WTC11 (cell line): ENCODE measurements at regions not wholly inside any gene's neighbourhood (a gene's known extent, or its start where the extent isn't known, plus 50 kb on each side); places are given as distances from the start of the nearest gene placed in this dataset.

ENCODE experiments used
- ATAC-seq: fragments of 200-7000 bp; cut with Tn5 transposase; 2 replicates; pipeline ENCODE4 v1.10.0; 2021; ENCODE audit warnings: mild to moderate bottlenecking, moderate library complexity
- CTCF ChIA-PET: fragments of 300-600 bp; sonication (Branson Sonifier 250); formaldehyde crosslinking; loops from one replicate; lab custom pipeline; 2021; ENCODE audit warnings: antibody characterized with exemption; lab: Charles Lee
- POLR2A ChIA-PET: fragments of 350-600 bp; sonication (Branson Sonifier 250); formaldehyde crosslinking; loops from one replicate; lab custom pipeline; 2021; ENCODE audit warnings: antibody characterized with exemption; lab: Charles Lee
- DNase-seq: peaks from one replicate; pipeline ENCODE4 v3.0.0; 2021; ENCODE audit warnings: low spot score
- H3K27ac Mint-ChIP-seq: 2 replicates; pipeline ENCODE4 v1.8.0; 2021; ENCODE audit warnings: mixed read lengths
- H3K27me3 Mint-ChIP-seq: 2 replicates; pipeline ENCODE4 v1.8.0; 2021; ENCODE audit warnings: low read depth, mild to moderate bottlenecking, moderate library complexity, mixed read lengths
- H3K36me3 Mint-ChIP-seq: 2 replicates; pipeline ENCODE4 v1.8.0; 2021; ENCODE audit warnings: mixed read lengths
- H3K4me1 Mint-ChIP-seq: 2 replicates; pipeline ENCODE4 v1.8.0; 2022; ENCODE audit warnings: mixed read lengths
- H3K4me3 Mint-ChIP-seq: 2 replicates; pipeline ENCODE4 v1.8.0; 2021; ENCODE audit warnings: mild to moderate bottlenecking, moderate library complexity, mixed read lengths
- H3K9me3 Mint-ChIP-seq: 2 replicates; pipeline ENCODE4 v1.8.0; 2021; ENCODE audit warnings: mixed read lengths
- CDX4 ChIP-seq: fragments of 250-450 bp; sonication (Bioruptor Pico); IDR thresholded peaks from 2 replicates; pipeline ENCODE4 v1.9.0; 2021; ENCODE audit warnings: moderate library complexity, mild to moderate bottlenecking, inconsistent platforms, borderline replicate concordance
- CTCF ChIP-seq: fragments of 200-600 bp; IDR thresholded peaks from 2 replicates; pipeline ENCODE4 v1.8.0; 2022; ENCODE audit warnings: antibody characterized with exemption
- FOXP4 ChIP-seq: sonication (generic); formaldehyde crosslinking; IDR thresholded peaks from 2 replicates; pipeline ENCODE4 v1.8.0; 2022; ENCODE audit warnings: mild to moderate bottlenecking, missing genetic modification reagents
- GABPB1 ChIP-seq: sonication (generic); formaldehyde crosslinking; IDR thresholded peaks from 2 replicates; pipeline ENCODE4 v1.8.1; 2023; ENCODE audit warnings: mild to moderate bottlenecking, missing genetic modification reagents
- MLX ChIP-seq: sonication (generic); formaldehyde crosslinking; IDR thresholded peaks from 2 replicates; pipeline ENCODE4 v1.8.1; 2023; ENCODE audit warnings: mild to moderate bottlenecking, missing genetic modification reagents, moderate library complexity
- USF1 ChIP-seq: sonication (generic); formaldehyde crosslinking; IDR thresholded peaks from 2 replicates; pipeline ENCODE4 v1.8.0; 2022; ENCODE audit warnings: mild to moderate bottlenecking, missing genetic modification reagents
- ZSCAN18 ChIP-seq: fragments of 250-450 bp; sonication (Bioruptor Pico); IDR thresholded peaks from 2 replicates; pipeline ENCODE4 v2.1.2; 2022; ENCODE audit warnings: mild to moderate bottlenecking, moderate library complexity

GRCh38 chr20:53869466-53870258, 200.7 kb downstream of the BCAS1 start:
- H3K27me3 Mint-ChIP-seq, result no peaks in the 10 kb centered on the region
- H3K4me3 Mint-ChIP-seq, result no peak overlapping the region; the same call in 1 of the 2 replicates
- H3K27ac Mint-ChIP-seq, result peak overlapping the region; percentile 97
- peak; percentile 71 for ATAC-seq
- no peaks in the 10 kb centered on the region for H3K36me3 Mint-ChIP-seq
- no peaks in the 10 kb centered on the region for H3K9me3 Mint-ChIP-seq
- TF ChIP-seq GABPB1 (CRISPR knock-in tag) (peak; percentile 75), MLX (CRISPR knock-in tag) (no peak), CTCF (peak; percentile 43)
- ChIA-PET POLR2A (no interaction called here), CTCF (interaction anchor here (0.7 to 1.1 kb wide), 3 partner anchors 46 to 133 kb away, joined by 3 to 5 read pairs (median 3); no protein-coding TSS in a partner anchor)
- peaks cover 80% of the 10 kb centered on the region for H3K4me1 Mint-ChIP-seq
- peak; percentile 68 for DNase-seq

- H3K27ac Mint-ChIP-seq, result peak overlapping the region; percentile 99
- H3K9me3 Mint-ChIP-seq, result no peaks in the 10 kb centered on the region
- ATAC-seq (no peak), DNase-seq (no peak)
- peaks cover 86% of the 10 kb centered on the region for H3K4me1 Mint-ChIP-seq
- no peaks in the 10 kb centered on the region for H3K27me3 Mint-ChIP-seq
- ChIA-PET CTCF (interaction anchor here (0.6 to 3.1 kb wide), 4 partner anchors 44 to 92 kb away, joined by 3 to 24 read pairs (median 4); no protein-coding TSS in a partner anchor), POLR2A (interaction anchor here (1.0 kb wide), 1 partner anchor 47 kb away, joined by 3 read pairs; no protein-coding TSS in a partner anchor)
- H3K36me3 Mint-ChIP-seq, result no peaks in the 10 kb centered on the region
- peak overlapping the region; percentile 34 for H3K4me3 Mint-ChIP-seq
- TF ChIP-seq CTCF (no peak), CDX4 (CRISPR knock-in tag) (no peak), USF1 (CRISPR knock-in tag) (no peak), ZSCAN18 (CRISPR knock-in tag) (no peak)
Observed at GRCh38 chr20:53867741-53868351, 202.5 kb downstream of the BCAS1 start.

- peaks cover 83% of the 10 kb centered on the region for H3K4me1 Mint-ChIP-seq
- TF ChIP-seq FOXP4 (CRISPR knock-in tag) (no peak), GABPB1 (CRISPR knock-in tag) (0 out of 2 replicates have a peak, but pooled peaks have one; percentile 30)
- TF ChIP-seq, all 79 proteins: peak for 1
- H3K9me3 Mint-ChIP-seq, result no peaks in the 10 kb centered on the region
- H3K27me3 Mint-ChIP-seq, result no peaks in the 10 kb centered on the region
- ChIA-PET CTCF (interaction anchor here (0.6 to 3.1 kb wide), 7 partner anchors 41 to 343 kb away, joined by 3 to 24 read pairs (median 3); no protein-coding TSS in a partner anchor), POLR2A (interaction anchor here (0.8 to 0.9 kb wide), 2 partner anchors 91 to 254 kb away, joined by 3 to 4 read pairs; no protein-coding TSS in a partner anchor)
- H3K36me3 Mint-ChIP-seq, result no peaks in the 10 kb centered on the region
- peak overlapping the region; percentile 41 for H3K4me3 Mint-ChIP-seq
- peak; percentile 7; the same call in 1 of the 2 replicates for ATAC-seq
- peak overlapping the region; percentile 99 for H3K27ac Mint-ChIP-seq
- no peak for DNase-seq
Observed at GRCh38 chr20:53866794-53867740, 203.3 kb downstream of the BCAS1 start.
